ENCODE measurements at regions not wholly inside any gene's neighbourhood (a gene's known extent, or its start where the extent isn't known, plus 50 kb on each side); places are given as distances from the start of the nearest gene placed in this dataset.

DNA sequence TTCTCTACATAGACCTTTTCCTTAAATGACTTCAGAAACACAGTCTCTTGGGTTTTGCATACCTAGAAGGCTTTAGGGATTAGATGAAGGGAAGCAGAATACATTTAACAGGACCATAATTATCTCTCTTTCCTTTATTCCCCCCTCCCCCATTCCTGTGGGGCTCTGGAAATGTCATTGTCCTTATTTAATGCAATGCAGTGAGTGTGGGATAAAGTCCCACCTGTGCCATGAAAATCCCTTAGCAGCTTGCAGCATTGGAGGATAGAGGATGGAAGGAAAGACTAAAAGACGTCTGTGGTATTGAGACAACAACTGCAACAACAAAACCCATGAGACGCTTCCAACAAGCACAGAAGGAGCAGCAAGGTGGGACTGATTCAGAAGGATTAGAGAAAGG, 117.8 kb upstream of the DCC start:
- TF ChIP-seq, protein P1, sequence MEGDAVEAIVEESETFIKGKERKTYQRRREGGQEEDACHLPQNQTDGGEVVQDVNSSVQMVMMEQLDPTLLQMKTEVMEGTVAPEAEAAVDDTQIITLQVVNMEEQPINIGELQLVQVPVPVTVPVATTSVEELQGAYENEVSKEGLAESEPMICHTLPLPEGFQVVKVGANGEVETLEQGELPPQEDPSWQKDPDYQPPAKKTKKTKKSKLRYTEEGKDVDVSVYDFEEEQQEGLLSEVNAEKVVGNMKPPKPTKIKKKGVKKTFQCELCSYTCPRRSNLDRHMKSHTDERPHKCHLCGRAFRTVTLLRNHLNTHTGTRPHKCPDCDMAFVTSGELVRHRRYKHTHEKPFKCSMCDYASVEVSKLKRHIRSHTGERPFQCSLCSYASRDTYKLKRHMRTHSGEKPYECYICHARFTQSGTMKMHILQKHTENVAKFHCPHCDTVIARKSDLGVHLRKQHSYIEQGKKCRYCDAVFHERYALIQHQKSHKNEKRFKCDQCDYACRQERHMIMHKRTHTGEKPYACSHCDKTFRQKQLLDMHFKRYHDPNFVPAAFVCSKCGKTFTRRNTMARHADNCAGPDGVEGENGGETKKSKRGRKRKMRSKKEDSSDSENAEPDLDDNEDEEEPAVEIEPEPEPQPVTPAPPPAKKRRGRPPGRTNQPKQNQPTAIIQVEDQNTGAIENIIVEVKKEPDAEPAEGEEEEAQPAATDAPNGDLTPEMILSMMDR (IDR thresholded peaks at IDR 0.05) = no peak
- no peak for TF ChIP-seq POLR2A (IDR thresholded peaks at IDR 0.05)

Data from ovary (tissue), 3 donors.